HCT116 (cell line): ENCODE measurements at regions not wholly inside any gene's neighbourhood (a gene's known extent, or its start where the extent isn't known, plus 50 kb on each side); places are given as distances from the start of the nearest gene placed in this dataset.

Experiments used
- ELF1 ChIP-seq: IDR thresholded peaks from 2 replicates; pipeline ENCODE4 v1.6.1; 2012; ENCODE audit warnings: low read depth, borderline replicate concordance
- EZH2 ChIP-seq: fragments of 200-600 bp; sonication (generic); IDR thresholded peaks from 2 replicates; pipeline ENCODE4 v1.6.1; 2017; ENCODE audit warnings: antibody characterized with exemption, mixed run types
- EZH2phosphoT487 ChIP-seq: fragments of 200-600 bp; IDR thresholded peaks from 2 replicates; pipeline ENCODE4 v1.6.1; 2018; ENCODE audit warnings: antibody characterized with exemption, borderline replicate concordance
- POLR2A ChIP-seq: IDR thresholded peaks from 2 replicates; pipeline ENCODE4 v1.7.0; 2011; ENCODE audit warnings: borderline replicate concordance; ENCODE audit not compliant: insufficient read depth, insufficient read length; ENCODE audit errors: extremely low read depth
- SIN3A ChIP-seq: IDR thresholded peaks from 2 replicates; pipeline ENCODE4 v1.6.1; 2012; ENCODE audit warnings: low read depth
- SP1 ChIP-seq: IDR thresholded peaks from 2 replicates; pipeline ENCODE4 v1.6.1; 2012; ENCODE audit warnings: low read depth
- YY1 ChIP-seq: IDR thresholded peaks from 2 replicates; pipeline ENCODE4 v1.6.1; 2011; ENCODE audit warnings: low read length, low read depth, moderate library complexity, mild to moderate bottlenecking; ENCODE audit not compliant: insufficient replicate concordance; ENCODE audit errors: extremely low read depth
- TF ChIP-seq, protein P1 (sequence below): IDR thresholded peaks from 2 replicates; pipeline ENCODE4 v1.6.1; 2012; ENCODE audit warnings: low read depth
- TF ChIP-seq, protein P2 (sequence below), 3 experiments: fragments of 200-600 bp in 1 of 3; sonication (generic) in 1 of 3; IDR thresholded peaks in 2 of 3; conservative IDR thresholded peaks in 1 of 3; 2 replicates each; pipeline ENCODE4 v1.5.1; 2012 to 2017; ENCODE audit warnings: low read depth in 2 of 3, low read length in 2 of 3, antibody characterized with exemption in 1 of 3, borderline replicate concordance in 1 of 3, control low read depth in 1 of 3, mild to moderate bottlenecking in 1 of 3, mixed read lengths in 1 of 3, mixed run types in 1 of 3, moderate library complexity in 1 of 3; ENCODE audit not compliant: insufficient read depth in 1 of 3
- TF ChIP-seq, protein P3 (sequence below): IDR thresholded peaks from 2 replicates; pipeline ENCODE4 v1.6.1; 2012
- TF ChIP-seq, protein P4 (sequence below): IDR thresholded peaks from 2 replicates; pipeline ENCODE4 v1.6.1; 2012

DNA sequence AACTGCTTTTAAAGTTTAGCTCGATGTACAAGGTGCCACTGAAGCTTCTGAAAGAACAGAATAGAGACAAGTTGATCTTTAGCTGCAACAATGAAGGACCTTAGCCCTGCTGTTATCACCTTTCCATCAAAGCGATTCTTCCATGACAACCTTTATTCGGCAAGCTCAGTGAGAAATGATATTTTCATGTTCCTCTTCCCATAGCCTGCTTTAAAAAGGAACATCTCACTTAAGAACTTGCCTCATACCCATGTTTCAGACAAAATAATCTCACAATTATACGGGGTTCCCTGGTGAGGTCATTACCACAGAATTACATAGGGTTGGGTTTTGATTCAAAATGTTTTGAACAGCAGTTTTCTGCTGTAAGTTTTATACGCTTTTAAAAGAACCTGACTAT lies 264.2 kb downstream of the THBS2 start:
- TF ChIP-seq POLR2A (no peak), SIN3A (no peak), YY1 (no peak), EZH2 (no peak), SP1 (no peak), EZH2phosphoT487 (no peak), ELF1 (no peak)
- TF ChIP-seq, protein P1, sequence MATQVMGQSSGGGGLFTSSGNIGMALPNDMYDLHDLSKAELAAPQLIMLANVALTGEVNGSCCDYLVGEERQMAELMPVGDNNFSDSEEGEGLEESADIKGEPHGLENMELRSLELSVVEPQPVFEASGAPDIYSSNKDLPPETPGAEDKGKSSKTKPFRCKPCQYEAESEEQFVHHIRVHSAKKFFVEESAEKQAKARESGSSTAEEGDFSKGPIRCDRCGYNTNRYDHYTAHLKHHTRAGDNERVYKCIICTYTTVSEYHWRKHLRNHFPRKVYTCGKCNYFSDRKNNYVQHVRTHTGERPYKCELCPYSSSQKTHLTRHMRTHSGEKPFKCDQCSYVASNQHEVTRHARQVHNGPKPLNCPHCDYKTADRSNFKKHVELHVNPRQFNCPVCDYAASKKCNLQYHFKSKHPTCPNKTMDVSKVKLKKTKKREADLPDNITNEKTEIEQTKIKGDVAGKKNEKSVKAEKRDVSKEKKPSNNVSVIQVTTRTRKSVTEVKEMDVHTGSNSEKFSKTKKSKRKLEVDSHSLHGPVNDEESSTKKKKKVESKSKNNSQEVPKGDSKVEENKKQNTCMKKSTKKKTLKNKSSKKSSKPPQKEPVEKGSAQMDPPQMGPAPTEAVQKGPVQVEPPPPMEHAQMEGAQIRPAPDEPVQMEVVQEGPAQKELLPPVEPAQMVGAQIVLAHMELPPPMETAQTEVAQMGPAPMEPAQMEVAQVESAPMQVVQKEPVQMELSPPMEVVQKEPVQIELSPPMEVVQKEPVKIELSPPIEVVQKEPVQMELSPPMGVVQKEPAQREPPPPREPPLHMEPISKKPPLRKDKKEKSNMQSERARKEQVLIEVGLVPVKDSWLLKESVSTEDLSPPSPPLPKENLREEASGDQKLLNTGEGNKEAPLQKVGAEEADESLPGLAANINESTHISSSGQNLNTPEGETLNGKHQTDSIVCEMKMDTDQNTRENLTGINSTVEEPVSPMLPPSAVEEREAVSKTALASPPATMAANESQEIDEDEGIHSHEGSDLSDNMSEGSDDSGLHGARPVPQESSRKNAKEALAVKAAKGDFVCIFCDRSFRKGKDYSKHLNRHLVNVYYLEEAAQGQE: no peak
- TF ChIP-seq, protein P2, sequence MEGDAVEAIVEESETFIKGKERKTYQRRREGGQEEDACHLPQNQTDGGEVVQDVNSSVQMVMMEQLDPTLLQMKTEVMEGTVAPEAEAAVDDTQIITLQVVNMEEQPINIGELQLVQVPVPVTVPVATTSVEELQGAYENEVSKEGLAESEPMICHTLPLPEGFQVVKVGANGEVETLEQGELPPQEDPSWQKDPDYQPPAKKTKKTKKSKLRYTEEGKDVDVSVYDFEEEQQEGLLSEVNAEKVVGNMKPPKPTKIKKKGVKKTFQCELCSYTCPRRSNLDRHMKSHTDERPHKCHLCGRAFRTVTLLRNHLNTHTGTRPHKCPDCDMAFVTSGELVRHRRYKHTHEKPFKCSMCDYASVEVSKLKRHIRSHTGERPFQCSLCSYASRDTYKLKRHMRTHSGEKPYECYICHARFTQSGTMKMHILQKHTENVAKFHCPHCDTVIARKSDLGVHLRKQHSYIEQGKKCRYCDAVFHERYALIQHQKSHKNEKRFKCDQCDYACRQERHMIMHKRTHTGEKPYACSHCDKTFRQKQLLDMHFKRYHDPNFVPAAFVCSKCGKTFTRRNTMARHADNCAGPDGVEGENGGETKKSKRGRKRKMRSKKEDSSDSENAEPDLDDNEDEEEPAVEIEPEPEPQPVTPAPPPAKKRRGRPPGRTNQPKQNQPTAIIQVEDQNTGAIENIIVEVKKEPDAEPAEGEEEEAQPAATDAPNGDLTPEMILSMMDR (IDR thresholded peaks at IDR 0.05 in 2 of 3, conservative IDR thresholded peaks at IDR 0.05 in 1 of 3; ENCODE audit: borderline replicate concordance in 1 of 3, insufficient read depth in 1 of 3, low read depth in 2 of 3, low read length in 2 of 3): no peak
- TF ChIP-seq, protein P3, sequence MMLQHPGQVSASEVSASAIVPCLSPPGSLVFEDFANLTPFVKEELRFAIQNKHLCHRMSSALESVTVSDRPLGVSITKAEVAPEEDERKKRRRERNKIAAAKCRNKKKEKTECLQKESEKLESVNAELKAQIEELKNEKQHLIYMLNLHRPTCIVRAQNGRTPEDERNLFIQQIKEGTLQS: no peak
- TF ChIP-seq, protein P4, sequence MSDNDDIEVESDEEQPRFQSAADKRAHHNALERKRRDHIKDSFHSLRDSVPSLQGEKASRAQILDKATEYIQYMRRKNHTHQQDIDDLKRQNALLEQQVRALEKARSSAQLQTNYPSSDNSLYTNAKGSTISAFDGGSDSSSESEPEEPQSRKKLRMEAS: no peak
